ENCODE measurements at regions not wholly inside any gene's neighbourhood (a gene's known extent, or its start where the extent isn't known, plus 50 kb on each side); places are given as distances from the start of the nearest gene placed in this dataset.

DNA sequence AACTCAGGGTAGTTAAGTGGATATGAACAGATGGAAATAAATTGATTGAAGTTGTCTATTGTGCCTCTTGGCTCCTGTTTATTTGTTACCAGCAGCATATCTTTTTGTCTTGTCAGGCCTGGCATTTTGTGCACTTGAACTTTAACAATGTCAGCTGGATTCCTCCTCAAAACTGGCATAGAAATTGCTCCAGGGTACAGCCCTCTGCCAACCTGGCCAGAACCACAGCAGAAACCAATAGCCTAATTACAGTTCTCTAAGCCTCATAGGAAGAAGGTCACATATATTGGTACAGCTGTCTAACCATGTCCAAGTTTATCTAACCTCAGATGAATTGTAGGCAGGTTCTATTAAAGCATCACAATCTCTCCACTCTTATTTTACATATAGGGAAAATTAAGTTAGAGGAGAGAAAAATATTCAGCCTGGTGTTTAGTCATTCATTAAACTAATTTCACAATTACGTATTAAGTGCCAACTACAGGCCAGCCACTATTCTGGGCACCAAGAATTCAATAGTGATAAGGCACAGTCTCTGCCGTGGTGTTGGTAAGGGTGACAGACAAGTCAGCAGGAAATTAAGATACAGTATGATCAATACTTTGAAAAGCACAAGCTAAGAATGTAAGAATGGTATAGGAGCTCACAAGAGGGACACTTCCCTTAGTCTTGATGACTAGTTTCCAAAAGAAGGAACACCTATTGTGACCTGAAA lies 452.9 kb upstream of the NECTIN3 start:
- H3K4me1 ChIP-seq (ENCODE audit: insufficient read depth, low read length) = no peaks in the 10 kb centered on the region
- no peak overlapping the region for H4K91ac ChIP-seq (ENCODE audit: insufficient read length, low read depth, low read length)
- no peak overlapping the region for H3T11ph ChIP-seq (ENCODE audit: low read length)
- H3K56ac ChIP-seq (ENCODE audit: insufficient read length, low read depth, low read length) = no peak overlapping the region
- H2AK5ac ChIP-seq (ENCODE audit: insufficient read length, low read length) = no peak overlapping the region
- H3K4ac ChIP-seq (ENCODE audit: low read depth, low read length) = no peak overlapping the region
- H2BK20ac ChIP-seq (ENCODE audit: low read depth, low read length, poor library complexity, severe bottlenecking) = no peak overlapping the region
- no peaks in the 10 kb centered on the region for H3K27me3 ChIP-seq (ENCODE audit: insufficient read depth, low read length)
- no peak for DNase-seq
- no peak overlapping the region for H2BK5ac ChIP-seq (ENCODE audit: insufficient read length, low read length)
- peaks cover 0 to 2% (median 1%) of the 10 kb centered on the region in 3 experiments; a peak in 2 of 7 replicates for H3K36me3 Mint-ChIP-seq (ENCODE audit: insufficient read depth in 1 of 3, low read depth in 3 of 3)
- no peak overlapping the region for H2AFZ ChIP-seq (ENCODE audit: low read length)
- H3K14ac ChIP-seq (ENCODE audit: insufficient read depth, low read length) = no peak overlapping the region
- no peaks in the 10 kb centered on the region for H3K9me3 ChIP-seq (ENCODE audit: control insufficient read depth, low read depth, low read length)
- no peak overlapping the region for H4K8ac ChIP-seq (replicated peaks; ENCODE audit: insufficient read length, low read depth, low read length)
- H3K18ac ChIP-seq (ENCODE audit: insufficient read length, low read depth, low read length) = no peak overlapping the region
- no peaks in the 10 kb centered on the region for H3K4me1 Mint-ChIP-seq
- H3K79me2 ChIP-seq (ENCODE audit: insufficient read depth, low read length) = no peaks in the 10 kb centered on the region
- no peak overlapping the region for H2BK12ac ChIP-seq (ENCODE audit: insufficient read length, low read depth, low read length)
- H3K27me3 Mint-ChIP-seq (ENCODE audit: low read depth) = no peaks in the 10 kb centered on the region
- no peak overlapping the region for H4K5ac ChIP-seq (ENCODE audit: insufficient read length, low read depth, low read length)
- no peak overlapping the region for H2BK15ac ChIP-seq (ENCODE audit: low read depth, low read length)
- H3K79me1 ChIP-seq (ENCODE audit: insufficient read depth, low read depth, low read length, poor library complexity, severe bottlenecking) = no peaks in the 10 kb centered on the region
- H3K27ac ChIP-seq (ENCODE audit: insufficient read length, low read depth, low read length) = no peak overlapping the region
- peaks cover 0 to 3% of the 10 kb centered on the region in 2 experiments; a peak in 2 of 5 replicates for H3K9me3 Mint-ChIP-seq
- H3K9ac ChIP-seq (ENCODE audit: extremely low read depth, insufficient read length, low read length) = no peak overlapping the region
- H3K4me2 ChIP-seq (ENCODE audit: insufficient read depth, insufficient read length, low read length) = no peak overlapping the region
- no peaks in the 10 kb centered on the region for H3K23me2 ChIP-seq (ENCODE audit: insufficient read length, low read depth, low read length, poor library complexity, severe bottlenecking)
- WGBS (ENCODE audit: extremely low coverage, insufficient read length, low lambda C conversion rate) = no CpG with 5 or more reads among the region's 2 CpGs
- no peaks in the 10 kb centered on the region for H4K20me1 ChIP-seq (ENCODE audit: control insufficient read depth, insufficient read depth, insufficient read length)
- TF ChIP-seq, protein P1, sequence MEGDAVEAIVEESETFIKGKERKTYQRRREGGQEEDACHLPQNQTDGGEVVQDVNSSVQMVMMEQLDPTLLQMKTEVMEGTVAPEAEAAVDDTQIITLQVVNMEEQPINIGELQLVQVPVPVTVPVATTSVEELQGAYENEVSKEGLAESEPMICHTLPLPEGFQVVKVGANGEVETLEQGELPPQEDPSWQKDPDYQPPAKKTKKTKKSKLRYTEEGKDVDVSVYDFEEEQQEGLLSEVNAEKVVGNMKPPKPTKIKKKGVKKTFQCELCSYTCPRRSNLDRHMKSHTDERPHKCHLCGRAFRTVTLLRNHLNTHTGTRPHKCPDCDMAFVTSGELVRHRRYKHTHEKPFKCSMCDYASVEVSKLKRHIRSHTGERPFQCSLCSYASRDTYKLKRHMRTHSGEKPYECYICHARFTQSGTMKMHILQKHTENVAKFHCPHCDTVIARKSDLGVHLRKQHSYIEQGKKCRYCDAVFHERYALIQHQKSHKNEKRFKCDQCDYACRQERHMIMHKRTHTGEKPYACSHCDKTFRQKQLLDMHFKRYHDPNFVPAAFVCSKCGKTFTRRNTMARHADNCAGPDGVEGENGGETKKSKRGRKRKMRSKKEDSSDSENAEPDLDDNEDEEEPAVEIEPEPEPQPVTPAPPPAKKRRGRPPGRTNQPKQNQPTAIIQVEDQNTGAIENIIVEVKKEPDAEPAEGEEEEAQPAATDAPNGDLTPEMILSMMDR (conservative IDR thresholded peaks at IDR 0.05) = no peak
- H3K23ac ChIP-seq (ENCODE audit: insufficient read length, low read depth, low read length) = no peak overlapping the region
- no peak overlapping the region for H3K4me3 Mint-ChIP-seq
- no peak overlapping the region for H2BK120ac ChIP-seq (ENCODE audit: low read depth, low read length, poor library complexity, severe bottlenecking)
- no peak overlapping the region for H3K27ac Mint-ChIP-seq

All from H9 (cell line).